Amniotic epithelial cell (primary cell): ENCODE measurements at regions not wholly inside any gene's neighbourhood (a gene's known extent, or its start where the extent isn't known, plus 50 kb on each side); places are given as distances from the start of the nearest gene placed in this dataset.

Experiments used
- DNase-seq: peaks from one replicate; pipeline ENCODE4 v3.0.0-alpha.2; 2010; ENCODE audit warnings: low read depth

DNA sequence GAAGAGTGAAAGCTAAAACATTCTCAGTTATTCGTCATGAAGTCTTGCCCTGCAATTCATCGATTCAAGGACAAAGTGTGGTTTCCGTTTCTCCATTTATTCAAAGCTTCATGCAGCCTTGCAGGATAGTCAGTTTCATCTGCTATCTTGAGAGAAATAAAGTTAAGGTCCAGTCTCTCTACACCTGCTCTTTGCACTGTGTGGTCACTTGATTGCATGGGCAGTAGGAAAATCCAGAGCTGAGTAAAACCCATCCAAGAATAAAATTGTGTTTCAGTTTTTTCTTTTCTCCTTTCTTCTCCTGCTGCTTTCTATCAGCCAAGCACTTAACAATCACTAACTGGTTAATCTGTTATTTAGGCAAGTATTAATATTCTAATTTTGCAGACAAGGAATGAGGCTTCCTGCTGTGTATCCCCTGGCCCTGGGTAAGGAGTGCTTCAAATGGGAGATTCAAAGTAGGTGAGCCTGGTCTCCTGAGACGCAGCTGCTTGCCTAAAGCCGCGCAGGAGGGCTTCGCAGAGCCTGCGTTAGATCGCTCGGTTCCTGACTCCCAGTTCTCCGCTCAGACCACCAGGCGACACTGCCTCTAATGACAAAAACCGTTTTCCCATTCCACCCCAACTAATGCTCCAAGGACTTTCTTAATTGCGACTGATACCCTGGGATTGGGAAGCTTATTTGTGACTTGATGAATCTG is 808.3 kb downstream of the TFAP2A start:
- DNase-seq: peak; percentile 40

DNA sequence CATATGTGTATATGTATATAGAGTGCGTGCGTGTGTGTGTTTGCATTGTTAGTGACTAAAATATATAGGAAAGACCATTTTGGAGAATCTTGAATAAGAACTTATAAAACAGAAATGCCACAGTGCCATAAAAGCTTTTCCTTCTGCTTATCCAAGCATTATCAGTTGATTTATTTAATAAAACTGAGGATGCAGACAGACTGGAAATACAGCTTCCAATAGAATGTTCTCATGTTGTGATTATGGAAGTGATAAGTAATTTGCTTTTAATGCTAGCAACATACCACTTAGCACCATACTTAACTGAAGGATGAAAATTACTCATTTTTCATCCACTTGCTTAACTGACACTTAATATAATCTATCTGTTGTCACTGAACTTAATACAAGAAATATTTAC is 820.1 kb downstream of the TFAP2A start:
- DNase-seq: no peak

DNA sequence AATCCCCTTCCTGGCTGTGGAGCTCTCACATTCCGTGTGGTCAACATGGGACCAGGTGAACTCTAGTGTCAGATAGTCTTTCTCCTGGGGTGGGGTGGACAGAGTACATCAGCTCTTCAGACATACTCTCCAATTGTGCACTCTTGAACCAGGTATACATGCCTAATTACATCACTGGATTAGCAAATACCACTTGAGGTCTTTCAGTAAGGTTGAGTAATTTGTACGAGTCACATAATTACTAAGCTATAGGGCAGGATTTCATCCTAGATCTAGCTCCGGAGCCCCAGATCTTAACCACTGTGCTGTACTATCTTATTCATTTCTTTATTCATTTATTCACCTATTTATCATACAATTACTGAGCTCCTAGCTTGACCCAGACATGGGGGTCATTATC is 821.3 kb downstream of the TFAP2A start:
- DNase-seq: peak; percentile 24

DNA sequence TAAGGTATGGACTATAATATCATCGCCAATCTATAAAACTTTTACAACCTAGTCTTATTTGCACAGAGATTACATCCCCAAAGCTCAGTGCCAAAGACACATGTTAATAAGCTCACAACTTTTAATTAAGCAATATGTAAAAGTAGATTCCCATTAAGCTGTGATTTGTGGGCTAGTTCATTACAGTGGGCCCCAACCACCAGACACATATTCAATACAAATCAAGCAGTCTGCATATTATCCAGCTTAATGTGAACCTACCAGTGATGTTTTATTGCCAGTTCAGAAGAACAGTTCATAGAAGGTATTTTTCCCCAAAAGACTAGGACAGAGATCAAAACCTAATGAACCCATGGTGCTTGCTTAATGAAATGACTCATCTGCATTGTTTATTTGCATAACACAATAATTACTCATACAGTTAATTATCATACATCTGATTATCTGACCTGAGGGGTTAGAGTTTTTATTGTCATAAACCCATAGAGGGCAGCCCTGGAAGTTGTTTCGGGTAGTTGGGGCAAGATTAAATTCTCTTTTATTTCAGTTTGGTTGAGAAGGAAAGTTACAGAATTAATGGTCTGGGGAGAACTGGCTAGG is 831.0 kb downstream of the TFAP2A start:
- peak; percentile 11 for DNase-seq

DNA sequence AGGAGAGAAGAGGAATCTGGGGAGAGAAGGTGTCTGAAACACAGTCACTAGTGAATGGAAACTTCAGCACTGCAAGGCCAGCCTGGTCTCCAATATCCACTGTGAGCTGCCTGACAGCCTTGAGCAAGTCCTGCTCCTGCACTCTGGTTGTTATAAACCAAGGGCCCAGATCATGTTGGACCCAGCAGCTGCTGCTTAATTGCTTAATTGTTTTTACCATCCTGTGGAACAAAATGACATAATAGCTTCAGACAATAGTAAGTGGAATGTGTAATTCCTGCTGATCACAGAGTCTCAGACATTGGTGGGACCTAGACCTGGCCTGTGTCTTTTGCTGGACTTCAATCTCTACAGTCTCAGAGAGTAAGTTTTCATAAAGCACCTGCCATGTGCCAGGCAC is 833.7 kb downstream of the TFAP2A start:
- no peak for DNase-seq

DNA sequence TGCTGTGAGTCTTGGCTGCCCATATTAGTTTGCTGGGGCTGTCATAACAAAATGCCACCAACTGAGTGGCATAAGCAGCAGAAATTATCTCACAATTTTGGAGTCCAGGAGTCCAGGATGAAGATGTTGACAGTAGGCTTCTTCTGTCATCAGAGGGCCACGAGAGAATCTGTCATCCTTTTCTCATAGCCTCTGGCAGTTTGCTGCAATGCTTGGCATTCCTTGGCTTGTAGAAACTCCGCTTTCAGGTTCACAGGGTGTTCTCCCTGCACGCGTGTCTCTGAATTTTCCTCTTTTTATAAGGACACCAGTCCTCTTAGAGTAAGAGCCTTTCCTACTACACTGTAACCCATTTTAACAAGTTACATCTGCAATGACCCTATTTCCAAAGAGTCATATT is 838.4 kb downstream of the TFAP2A start:
- no peak for DNase-seq

DNA sequence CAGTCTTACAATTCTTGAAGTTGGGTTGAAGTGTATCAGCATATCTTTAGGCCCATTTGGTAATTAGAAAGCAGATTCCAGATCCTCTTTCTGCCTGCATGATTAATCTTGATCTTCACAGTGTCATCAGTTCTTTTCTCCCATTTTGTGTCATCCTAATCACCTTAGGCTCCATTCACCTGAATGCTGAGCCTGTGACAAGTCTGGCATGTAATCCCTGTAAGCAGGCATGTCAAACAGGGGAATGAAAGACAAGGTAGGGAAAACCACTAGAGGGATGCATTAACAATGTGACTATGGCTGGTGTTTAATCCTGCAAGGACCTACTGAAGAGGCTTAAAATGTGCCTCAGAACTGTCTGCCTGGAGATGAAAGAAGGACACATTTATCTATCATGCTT is 848.8 kb downstream of the TFAP2A start:
- no peak for DNase-seq

DNA sequence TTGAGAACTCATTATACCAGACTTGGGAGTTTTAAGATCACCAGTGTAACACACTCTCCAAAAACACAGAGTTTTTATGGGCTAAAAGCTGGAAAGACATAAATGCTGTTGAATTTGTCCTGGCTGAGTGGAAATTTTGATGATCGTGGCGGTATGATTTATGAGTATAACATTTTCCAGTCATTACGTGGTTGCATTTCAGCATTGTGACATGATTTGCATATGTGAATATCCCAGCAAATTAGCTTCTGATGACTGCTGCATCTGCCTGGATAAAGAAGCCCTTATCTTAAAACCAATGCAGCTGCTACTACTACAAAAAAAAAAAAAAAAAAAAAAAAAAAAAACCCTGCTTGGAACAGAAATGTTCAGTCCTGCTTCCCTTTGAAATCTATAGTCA is 850.9 kb downstream of the TFAP2A start:
- DNase-seq: peak; percentile 10

DNA sequence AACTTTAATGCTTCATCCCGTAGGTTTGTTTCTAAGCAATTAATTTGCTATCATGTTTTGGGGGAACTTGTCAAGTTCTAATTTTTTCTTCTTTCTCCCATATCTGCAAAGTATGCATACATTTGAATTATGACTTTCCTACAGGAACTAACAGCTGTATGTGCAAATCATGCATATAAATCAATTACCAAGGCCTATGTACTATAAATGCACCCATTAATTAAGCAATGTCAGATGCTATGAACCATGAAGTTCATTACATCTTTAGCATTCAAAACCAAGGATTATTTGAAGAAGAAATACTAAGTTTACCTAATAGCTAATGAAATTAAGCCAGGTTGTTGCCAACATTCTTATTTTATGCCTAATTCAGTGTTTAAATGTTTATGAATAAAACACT is 851.3 kb downstream of the TFAP2A start:
- no peak for DNase-seq

DNA sequence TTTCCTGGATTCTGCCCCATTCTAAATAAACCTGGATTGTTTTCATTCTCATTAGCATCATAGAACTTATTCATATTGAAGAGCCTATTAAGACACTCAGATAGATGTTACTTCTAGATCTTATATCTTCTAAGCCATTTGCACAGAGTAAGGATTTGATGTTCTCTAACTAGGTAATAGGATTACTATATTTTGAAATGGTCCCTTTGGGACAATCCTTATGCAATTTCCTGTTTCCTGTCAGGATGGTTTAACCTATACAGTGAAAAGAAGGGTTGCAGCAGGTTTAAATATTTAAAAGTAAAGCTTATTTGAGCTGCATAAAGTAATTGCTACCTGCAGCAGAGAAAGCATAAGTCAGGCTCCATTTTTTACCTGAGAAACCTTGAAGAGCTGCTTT is 860.1 kb downstream of the TFAP2A start:
- DNase-seq: no peak

DNA sequence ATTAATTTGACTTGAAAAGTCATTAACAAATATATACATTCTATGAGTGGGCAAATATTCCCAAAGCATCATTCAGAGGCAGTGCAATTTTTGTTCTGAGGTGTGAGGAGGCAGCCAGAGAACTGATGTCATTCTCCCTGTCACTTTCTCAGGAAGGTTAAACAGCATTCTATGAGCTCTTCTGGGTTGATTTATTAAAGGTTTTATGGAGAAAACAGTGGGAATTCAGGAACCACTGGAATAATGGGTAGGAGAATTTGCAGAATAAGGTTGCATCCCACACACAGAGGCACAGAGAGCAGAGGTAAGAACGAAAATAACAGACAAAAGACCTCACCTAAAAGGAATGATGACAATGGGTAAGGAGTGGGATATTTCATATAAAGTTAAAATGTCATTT is 860.6 kb downstream of the TFAP2A start:
- DNase-seq: no peak

DNA sequence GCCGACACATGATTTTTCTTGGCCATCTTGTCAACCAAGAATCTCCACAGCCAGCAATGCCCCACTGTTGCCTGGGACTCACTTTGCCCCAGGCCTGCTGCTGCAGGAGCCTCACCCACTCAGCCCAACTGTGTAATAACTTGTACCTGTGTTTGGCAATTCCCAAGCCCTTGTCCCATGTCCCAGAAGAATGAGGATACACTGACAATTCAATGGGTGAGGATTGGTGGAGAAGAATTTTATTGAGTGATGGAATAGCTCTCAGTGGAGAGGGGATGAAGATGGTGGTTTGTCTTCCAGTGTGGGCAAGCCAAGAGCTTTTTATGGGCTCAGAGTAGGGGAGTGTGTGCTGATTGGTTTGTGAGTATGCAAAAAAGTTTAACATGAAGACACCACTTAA is 861.9 kb downstream of the TFAP2A start:
- no peak for DNase-seq

DNA sequence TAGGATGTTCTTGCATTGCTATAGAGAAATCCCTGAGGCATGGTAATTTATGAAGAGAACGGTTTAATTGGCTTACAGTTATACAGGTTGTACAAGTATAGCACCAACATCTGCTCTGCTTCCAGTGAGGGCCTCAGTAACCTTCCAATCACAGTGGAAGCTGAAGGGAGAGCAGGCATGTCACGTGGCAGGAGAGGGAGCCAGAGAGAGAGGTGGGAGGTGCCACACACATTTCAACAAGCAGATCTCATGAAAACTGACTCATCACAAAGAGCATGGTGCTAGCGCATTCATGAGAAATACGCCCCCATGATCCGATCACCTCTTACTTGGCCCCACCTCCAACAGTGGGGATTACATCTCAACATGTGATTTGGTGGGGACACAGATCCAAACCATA is 871.2 kb downstream of the TFAP2A start:
- peak; percentile 17 for DNase-seq

DNA sequence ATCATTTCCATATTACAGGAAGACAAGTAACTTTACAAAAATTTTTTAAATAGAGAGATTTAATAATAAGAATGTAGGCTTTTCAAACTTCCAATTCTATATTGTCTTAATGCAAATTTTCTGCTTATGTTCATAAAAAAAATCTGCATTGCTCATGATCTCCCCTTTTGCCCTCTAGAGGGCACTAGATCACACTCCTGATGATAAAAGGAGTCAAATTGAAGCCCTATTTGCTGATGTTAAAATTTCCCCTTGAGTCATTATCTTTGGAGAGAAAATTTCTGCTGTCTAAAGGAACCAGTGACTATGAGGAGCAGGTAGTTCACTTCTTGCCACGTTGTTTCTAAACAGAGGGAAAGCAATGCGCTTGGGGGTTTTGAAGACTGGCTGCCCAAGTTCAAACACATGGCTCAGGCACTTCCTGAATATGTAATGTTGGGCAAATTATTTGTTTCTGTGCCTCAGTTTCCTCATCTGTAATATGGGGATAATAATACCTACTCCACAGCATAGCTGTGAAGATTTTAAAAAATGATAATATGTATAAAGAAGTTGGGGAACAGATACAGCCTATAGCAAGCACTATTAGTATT is 874.2 kb downstream of the TFAP2A start:
- peak; percentile 63 for DNase-seq

DNA sequence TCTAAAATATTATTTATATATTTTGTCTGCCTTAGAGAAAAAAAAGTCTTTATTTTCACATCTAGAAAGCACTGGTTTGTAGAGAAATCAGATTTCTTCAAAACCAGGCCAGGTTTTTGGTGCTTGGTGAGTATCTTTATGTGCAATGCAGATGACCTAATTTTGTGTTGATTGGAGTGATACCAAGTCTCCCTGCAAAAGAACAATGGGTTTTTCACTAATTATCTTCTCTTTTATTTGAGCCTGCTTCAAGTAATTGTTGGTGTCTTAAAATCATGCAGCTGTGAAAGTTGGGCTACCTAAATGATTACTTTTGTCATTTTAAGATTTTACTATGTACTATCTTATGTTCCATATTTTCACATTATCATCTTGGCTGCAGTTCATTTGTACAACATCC is 874.7 kb downstream of the TFAP2A start:
- DNase-seq: no peak

DNA sequence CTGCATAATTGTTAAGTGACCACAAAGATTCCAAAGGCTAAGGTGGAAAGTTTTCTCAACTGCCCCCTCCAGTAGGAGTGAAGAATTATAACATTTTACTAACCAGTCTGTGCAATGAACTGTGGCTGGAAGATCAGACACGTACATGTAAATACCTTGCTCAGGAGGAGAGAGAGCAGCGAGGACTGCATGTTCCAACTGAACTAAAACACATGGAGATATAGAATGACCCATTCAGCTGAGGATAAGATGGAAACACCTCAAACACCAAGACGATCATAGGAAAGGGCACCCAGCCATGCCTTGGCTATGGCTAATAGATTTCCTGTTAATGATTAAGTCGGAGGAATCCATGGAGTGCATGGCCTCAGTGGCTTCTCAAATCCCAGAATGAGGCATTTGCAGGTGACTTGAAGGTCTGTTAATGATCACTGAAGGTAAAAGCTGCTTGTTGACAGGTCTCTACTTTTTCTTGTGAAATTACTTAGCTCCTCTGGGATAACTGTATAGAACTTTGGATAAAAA is 875.6 kb downstream of the TFAP2A start:
- no peak for DNase-seq

DNA sequence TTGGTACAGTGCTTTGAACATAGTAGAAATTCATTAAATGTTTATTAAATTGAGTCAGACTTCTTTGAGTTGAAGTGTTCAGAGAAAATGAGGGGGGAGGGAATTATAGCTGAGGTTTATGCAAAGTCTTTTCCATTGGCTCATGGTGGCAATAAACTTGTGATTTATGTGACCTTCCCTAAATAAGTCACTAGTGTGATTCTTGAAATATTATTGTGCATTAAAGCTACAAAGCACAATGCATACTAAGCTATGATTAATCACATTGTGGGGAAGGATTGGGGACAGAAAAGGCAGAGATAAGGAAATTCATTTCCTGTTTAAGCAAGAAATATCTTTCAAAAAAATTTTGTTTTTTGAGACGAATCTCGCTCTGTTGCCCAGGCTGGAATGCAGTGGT is 877.5 kb downstream of the TFAP2A start:
- DNase-seq: peak; percentile 72

DNA sequence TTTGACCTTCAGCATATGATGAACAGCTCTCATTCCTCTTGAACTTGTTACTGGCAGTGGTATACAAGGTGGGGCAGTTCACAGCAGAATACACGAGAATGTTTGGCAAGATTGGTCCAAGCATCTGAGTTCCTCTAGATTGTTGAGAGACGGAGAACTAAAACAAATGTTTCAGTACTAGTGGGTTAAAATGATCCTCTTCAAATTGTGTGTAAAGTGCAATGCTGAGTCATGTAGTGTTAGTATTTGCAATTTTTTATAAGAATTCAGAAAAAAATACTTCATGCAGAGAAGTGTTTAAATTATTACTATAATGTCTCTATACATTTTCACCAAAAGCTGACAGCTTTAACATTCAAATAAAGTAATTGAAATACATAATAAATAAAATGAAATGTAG is 879.8 kb downstream of the TFAP2A start:
- DNase-seq: no peak

DNA sequence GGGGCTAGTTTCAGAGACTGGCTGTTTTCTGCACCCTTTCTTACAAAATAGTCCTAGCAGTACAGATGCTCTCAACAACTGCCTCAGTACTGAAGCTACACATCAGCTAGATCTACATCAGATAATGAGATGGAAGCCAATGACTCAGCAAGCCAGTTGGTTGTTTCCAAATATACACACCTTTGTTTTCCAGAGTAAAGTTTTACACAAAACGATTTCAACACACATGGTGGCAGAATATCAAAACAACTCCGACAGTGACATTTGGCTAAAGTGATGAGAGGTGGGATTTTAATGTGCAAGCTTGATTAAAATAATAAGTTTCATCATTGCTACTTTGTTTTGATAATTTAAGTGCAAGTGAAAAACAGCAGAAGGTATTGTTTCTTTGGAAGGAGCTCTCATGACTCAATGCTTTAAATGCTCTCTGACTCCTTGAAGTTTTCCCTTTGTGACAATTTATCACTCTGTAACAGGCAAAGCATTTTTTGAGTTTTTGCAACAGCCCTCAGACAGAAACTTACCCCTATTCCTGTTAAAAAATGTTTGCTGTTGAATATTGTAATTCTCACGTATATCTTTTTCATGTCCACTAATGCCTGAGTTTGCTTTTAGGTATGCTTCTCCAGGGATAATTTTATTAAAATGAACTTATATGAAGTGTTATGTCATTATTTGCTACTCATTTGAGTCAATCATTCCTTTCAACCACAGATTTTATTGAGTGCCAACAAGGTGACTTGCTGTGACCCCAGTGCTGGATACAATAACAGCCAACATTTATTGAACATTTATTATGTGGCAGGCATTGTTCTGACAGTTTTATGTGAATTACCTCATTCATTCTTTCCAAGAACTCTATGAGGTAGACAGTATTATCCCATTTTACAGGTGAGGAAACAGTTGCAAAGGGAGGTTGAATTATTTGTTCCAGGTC is 882.0 kb downstream of the TFAP2A start:
- DNase-seq: peak; percentile 48

DNA sequence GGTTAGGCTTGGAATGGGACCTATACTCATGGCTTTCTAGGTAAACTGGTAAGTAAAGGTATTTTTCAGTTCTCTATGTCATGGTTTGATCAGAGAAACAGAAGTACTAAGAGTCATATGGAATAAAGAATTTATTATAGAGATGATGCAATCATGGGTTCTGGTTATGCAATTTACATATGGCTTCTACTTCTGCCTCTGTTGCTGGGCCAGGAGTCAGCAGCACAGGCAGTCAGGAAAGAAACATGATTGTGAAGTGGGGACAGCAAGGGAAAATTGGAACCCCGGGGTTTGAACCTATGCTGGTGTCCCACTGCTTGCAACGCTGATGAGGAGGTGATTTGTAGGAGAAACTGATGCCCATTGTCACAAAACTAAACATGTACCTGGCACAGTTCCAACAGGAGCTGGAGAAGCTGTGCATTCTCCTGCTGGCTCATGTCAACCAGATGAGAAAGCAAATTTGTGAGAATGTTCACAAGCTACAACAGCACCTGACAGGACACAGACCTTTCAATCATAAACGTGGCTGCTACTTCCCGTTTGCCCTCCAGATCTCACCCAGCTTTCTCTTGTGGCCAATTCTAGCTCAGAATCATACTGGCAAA is 887.1 kb downstream of the TFAP2A start:
- peak; percentile 44 for DNase-seq

DNA sequence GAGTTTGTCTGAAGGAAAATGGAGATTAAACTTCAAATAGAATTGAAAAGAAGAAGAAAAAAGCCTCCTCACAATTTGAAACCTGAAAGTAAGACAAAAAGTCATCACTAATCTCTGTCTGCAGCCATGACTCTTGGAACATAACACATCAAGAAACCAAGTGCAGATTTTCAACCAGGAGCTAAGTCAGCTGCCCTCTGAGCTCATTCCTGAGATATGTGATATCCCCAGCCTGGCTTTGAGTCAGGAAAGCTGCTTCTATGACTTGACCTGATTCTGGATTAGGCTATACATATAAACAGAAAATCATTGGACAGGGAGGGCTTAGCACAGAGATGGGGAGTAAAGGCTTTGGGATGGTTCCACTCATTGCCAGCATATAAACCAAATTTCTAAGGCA is 891.4 kb downstream of the TFAP2A start:
- DNase-seq: peak; percentile 96

DNA sequence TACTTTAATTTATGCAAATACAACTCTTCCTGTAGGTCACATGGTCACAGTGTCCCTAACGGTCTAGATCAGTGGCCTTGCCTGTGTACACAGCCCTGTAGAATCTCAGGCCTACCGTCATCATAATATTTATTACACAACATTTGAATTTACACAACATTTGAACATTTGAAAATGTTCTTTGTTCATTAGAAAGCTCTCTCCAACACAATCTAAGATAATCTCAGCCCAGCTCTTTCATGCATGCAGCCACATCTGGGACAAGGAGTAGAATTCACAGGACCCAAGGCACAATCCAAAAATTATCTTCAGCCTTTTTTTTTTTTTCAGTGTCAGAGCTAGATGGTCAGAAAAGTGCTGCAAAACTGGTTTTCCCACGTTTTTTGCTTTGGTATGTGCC is 892.8 kb downstream of the TFAP2A start:
- no peak for DNase-seq
